Thoracic aorta (tissue), 2 donors: ENCODE measurements at regions not wholly inside any gene's neighbourhood (a gene's known extent, or its start where the extent isn't known, plus 50 kb on each side); places are given as distances from the start of the nearest gene placed in this dataset.

Source experiments
- ATAC-seq: fragments of 150-250 bp; one replicate; pipeline ENCODE4 v1.8.0; 2017; ENCODE audit warnings: low read depth; ENCODE audit not compliant: insufficient number of reproducible peaks, low FRiP score
- DNase-seq: peaks from one replicate; pipeline ENCODE4 v3.0.0-alpha.2; 2020; ENCODE audit warnings: low spot score
- H3K27ac ChIP-seq, 2 donors: fragments of 200-600 bp; sonication (generic); 1 replicate in 1 of 2; 2 replicates in 1 of 2; pipeline ENCODE4 v1.5.1; 2016; ENCODE audit warnings: mild to moderate bottlenecking in 2 of 2, moderate library complexity in 2 of 2
- H3K27me3 ChIP-seq: fragments of 200-600 bp; sonication (generic); replicated peaks from 2 replicates; pipeline ENCODE4 v1.6.0; 2016; ENCODE audit warnings: mild to moderate bottlenecking; ENCODE audit not compliant: insufficient read depth
- H3K36me3 ChIP-seq: fragments of 200-600 bp; sonication (generic); one replicate; pipeline ENCODE4 v1.5.1; 2016
- H3K4me1 ChIP-seq, 2 donors: fragments of 200-600 bp; sonication (generic); 1 replicate in 1 of 2; 2 replicates in 1 of 2; pipeline versions ENCODE4 v1.5.1 to v1.6.0; 2016; ENCODE audit warnings: low read depth in 2 of 2, mild to moderate bottlenecking in 1 of 2; ENCODE audit not compliant: control insufficient read depth in 1 of 2
- H3K4me3 ChIP-seq: fragments of 200-600 bp; sonication (generic); 2 replicates; pipeline ENCODE4 v1.5.1; 2016; ENCODE audit warnings: mild to moderate bottlenecking
- H3K9me3 ChIP-seq: fragments of 200-600 bp; sonication (generic); 2 replicates; pipeline ENCODE4 v1.5.1; 2016
- CTCF ChIP-seq: fragments of 200-600 bp; sonication (generic); IDR thresholded peaks from one replicate; pipeline ENCODE4 v1.5.1; 2019; ENCODE audit warnings: antibody characterized with exemption

GRCh38 chr2:128799730-128800129, 481.1 kb upstream of the HS6ST1 start:
- Histone ChIP-seq H3K4me3 (no peak overlapping the region), H3K4me1 (no peaks in the 10 kb centered on the region), H3K27ac (no peak overlapping the region), H3K27me3 (no peaks in the 10 kb centered on the region), H3K9me3 (no peaks in the 10 kb centered on the region), H3K36me3 (no peaks in the 10 kb centered on the region)
- no peak for ATAC-seq
- DNase-seq = no peak
- no peak for TF ChIP-seq CTCF

- no peak overlapping the region for H3K27ac ChIP-seq
- H3K9me3 ChIP-seq = no peaks in the 10 kb centered on the region
- H3K36me3 ChIP-seq = no peaks in the 10 kb centered on the region
- no peaks in the 10 kb centered on the region for H3K27me3 ChIP-seq
- H3K4me1 ChIP-seq = no peaks in the 10 kb centered on the region
- no peak overlapping the region for H3K4me3 ChIP-seq
- DNase-seq (no peak), ATAC-seq (no peak)
- no peak for TF ChIP-seq CTCF
These were observed 482.9 kb upstream of the HS6ST1 start for GRCh38 chr2:128801576-128801975.

GRCh38 chr2:128803222-128803621, 484.6 kb upstream of the HS6ST1 start:
- no peak for TF ChIP-seq CTCF
- Histone ChIP-seq H3K36me3 (no peaks in the 10 kb centered on the region), H3K4me1 (no peaks in the 10 kb centered on the region), H3K27me3 (no peaks in the 10 kb centered on the region), H3K27ac (no peak overlapping the region), H3K4me3 (no peak overlapping the region), H3K9me3 (no peaks in the 10 kb centered on the region)
- ATAC-seq (no peak), DNase-seq (no peak)

GRCh38 chr2:128805237-128805636, 486.6 kb upstream of the HS6ST1 start:
- H3K36me3 ChIP-seq = no peaks in the 10 kb centered on the region
- no peak overlapping the region for H3K27ac ChIP-seq
- DNase-seq (no peak), ATAC-seq (no peak)
- no peaks in the 10 kb centered on the region for H3K9me3 ChIP-seq
- no peaks in the 10 kb centered on the region for H3K4me1 ChIP-seq
- H3K4me3 ChIP-seq = no peak overlapping the region
- no peak for TF ChIP-seq CTCF
- no peaks in the 10 kb centered on the region for H3K27me3 ChIP-seq

- no peak for TF ChIP-seq CTCF
- ATAC-seq = no peak
- H3K4me1 ChIP-seq = no peaks in the 10 kb centered on the region
- H3K36me3 ChIP-seq = no peaks in the 10 kb centered on the region
- no peak for DNase-seq
- H3K27me3 ChIP-seq = no peaks in the 10 kb centered on the region
- no peak overlapping the region for H3K4me3 ChIP-seq
- H3K9me3 ChIP-seq = no peaks in the 10 kb centered on the region
- H3K27ac ChIP-seq = no peak overlapping the region
These were observed 487.2 kb upstream of the HS6ST1 start for GRCh38 chr2:128805918-128806317.
